ENCODE measurements at regions not wholly inside any gene's neighbourhood (a gene's known extent, or its start where the extent isn't known, plus 50 kb on each side); places are given as distances from the start of the nearest gene placed in this dataset.

DNA sequence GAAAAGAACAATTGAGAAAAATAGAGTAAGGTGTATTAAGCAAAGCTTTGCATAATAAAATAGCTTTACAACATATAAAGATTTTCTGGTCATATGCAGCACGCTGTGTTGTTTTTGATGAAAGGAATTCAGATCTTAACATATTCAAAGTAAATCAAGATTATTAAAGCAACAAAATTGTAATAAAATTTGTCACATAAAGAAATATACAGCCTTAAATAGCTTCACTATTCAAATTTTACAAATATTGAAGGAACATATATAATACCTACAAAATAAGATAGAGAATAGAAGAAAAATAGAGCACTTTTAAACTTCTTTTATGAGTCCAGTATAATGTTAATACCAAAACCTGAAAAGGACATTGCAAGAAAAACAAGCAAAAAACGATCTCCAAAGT is 749.1 kb upstream of the POT1 start:
- DNase-seq (ENCODE audit: insufficient read length, low spot score) (no peak), FAIRE-seq (no peak)

- DNase-seq (ENCODE audit: insufficient read length, low spot score) = no peak
- no peak for FAIRE-seq
Observed at GRCh38 chr7:125675640-125676039, 746.0 kb upstream of the POT1 start.

- no peak for DNase-seq (ENCODE audit: insufficient read length, low spot score)
- no peak for FAIRE-seq
Observed at GRCh38 chr7:125675169-125675568, 745.5 kb upstream of the POT1 start.

- FAIRE-seq (no peak), DNase-seq (ENCODE audit: insufficient read length, low spot score) (no peak)
Observed at GRCh38 chr7:125670926-125671572, 741.4 kb upstream of the POT1 start.

DNA sequence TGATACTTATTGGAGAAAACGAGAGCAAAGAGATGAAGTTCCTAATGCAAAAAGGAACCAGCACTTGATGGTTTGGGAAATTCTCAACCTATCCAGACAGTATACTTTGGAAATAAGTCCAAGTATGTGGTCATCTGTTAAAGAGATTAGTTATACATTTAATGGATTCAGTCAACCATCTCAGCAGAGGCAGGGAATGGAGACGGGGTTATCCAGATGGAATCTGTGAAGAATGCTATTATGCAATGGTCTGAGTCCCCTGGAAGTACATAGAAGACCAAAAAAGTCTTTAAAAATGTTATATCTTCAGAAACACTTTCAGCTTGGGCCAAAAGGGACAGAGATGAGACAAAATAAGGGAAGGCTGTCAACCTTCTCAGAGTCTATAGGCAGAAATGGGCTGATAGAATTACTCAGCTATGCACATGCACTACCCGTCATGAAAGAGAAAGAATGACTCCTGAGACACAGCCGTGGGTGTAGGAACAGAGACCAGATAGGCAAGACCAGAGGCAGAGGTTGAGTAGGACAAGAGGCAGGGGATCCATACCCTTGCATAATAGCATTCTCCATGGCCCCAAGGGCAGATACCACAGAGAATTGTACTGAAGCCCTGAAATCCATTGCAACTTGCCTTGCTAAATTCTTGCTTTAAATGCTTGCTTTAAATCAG is 738.8 kb upstream of the POT1 start:
- FAIRE-seq (no peak), DNase-seq (ENCODE audit: insufficient read length, low spot score) (no peak)

DNA sequence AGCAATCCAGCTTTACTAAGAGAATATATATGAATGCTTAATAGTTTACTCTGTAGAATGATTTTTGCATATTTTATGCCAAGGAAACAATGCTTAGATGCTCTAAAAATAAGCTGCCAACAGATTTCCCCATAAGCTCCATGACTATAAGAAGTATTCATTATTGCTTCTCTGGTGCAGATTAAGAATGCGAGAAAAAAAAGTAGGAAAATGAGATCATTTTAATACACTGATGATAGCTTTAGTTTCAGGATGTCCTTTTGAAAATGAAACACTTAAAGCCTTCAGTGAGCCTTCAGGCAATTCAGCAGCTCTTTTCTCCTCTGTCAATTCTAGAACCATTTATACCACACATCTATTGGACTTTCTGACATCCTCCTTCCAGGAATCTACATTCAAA is 735.0 kb upstream of the POT1 start:
- FAIRE-seq (no peak), DNase-seq (ENCODE audit: insufficient read length, low spot score) (no peak)

DNA sequence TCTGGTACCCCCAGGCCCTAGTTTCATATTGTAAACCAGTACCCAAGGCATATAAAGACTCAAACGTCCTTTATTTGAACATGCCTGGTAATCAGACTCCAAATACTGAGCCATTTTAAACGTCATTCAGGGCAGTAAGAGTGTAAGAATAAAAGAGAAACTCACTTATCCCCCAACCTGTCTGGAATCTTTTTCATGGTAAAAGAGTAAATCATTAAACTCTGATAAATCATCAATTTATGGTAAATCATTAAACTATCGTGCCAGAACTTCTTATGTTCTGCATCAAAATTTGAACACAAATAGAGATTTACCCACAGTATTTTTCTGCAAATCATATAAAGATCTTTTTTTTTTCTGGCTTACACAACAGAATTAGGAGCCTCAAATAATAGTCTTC is 734.3 kb upstream of the POT1 start:
- FAIRE-seq = no peak
- DNase-seq (ENCODE audit: insufficient read length, low spot score) = no peak

DNA sequence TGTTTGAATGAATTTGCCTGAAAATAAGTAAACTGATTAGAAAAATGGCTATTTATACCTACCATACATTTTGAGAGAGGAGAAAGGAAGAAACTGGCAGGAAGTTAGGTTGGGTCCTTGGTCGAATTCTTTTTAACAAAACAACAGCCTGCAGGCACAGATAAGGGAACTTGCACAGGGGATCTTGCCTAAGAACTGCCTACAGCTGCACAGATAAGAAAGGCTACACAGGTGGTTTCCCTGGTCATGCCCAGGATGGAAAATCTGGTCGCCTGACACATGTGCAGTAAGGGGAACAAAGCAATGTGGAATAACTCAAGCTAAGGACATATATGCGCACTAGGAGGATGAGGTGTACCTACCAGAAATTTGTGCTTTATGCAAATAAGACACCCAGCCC is 732.1 kb upstream of the POT1 start:
- DNase-seq (ENCODE audit: insufficient read length, low spot score) = no peak
- FAIRE-seq = no peak

DNA sequence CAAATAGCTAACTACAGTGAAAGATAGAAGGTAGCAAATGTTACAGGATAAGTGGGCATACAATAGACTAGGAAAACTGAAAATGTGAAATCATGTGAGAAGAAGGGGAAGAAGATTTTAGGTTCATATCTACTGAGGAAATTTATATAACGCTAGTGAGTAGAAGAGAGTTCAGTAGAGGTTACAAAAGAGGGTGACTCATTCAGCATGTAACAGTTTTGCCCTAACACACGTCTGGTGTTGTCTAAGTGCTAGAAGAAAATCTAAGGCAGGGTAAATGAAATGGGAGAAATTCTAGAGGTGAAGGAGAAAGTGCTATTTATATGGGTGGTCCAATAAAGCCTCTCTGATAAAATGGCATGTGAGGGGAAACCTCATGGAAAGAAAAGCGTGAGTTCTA is 731.4 kb upstream of the POT1 start:
- FAIRE-seq (no peak), DNase-seq (ENCODE audit: insufficient read length, low spot score) (no peak)

- DNase-seq (ENCODE audit: insufficient read length, low spot score) = no peak
- no peak for FAIRE-seq
Observed at GRCh38 chr7:125654076-125654475, 724.5 kb upstream of the POT1 start.

GRCh38 chr7:125651823-125652528 is 722.4 kb upstream of the POT1 start:
- no peak for FAIRE-seq
- no peak for DNase-seq (ENCODE audit: insufficient read length, low spot score)

DNA sequence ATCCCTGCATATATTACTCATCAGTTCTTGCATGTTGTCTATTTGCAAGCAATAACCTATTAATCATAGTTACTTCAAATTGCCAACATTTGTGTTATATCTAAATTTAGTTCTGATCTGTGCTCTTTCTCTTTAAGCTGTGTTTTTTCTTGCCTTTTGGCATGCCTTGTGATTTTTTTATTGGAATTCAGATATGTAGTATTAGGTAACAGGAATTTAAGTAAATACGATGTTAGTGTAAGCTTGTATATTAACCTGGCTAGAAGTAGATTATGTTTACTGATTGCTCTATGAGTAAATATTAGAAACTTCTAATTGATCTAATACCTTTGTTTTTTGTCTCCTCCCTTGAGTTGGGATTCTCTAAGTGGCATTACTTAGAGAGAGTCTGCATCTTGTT is 718.9 kb upstream of the POT1 start:
- FAIRE-seq (no peak), DNase-seq (ENCODE audit: insufficient read length, low spot score) (no peak)

GRCh38 chr7:125645770-125646169 is 716.1 kb upstream of the POT1 start:
- FAIRE-seq = no peak

GRCh38 chr7:125644109-125644508 is 714.5 kb upstream of the POT1 start:
- DNase-seq (ENCODE audit: insufficient read length, low spot score) = no peak
- no peak for FAIRE-seq

More at GRCh38 chr7:125645770-125646169, 716.1 kb upstream of the POT1 start:
- DNase-seq (ENCODE audit: insufficient read length, low spot score) = no peak

- DNase-seq (ENCODE audit: insufficient read length, low spot score) (no peak), FAIRE-seq (no peak)
Observed at GRCh38 chr7:125643302-125643701, 713.7 kb upstream of the POT1 start.

GRCh38 chr7:125641884-125642283 is 712.3 kb upstream of the POT1 start:
- DNase-seq (ENCODE audit: insufficient read length, low spot score) (no peak), FAIRE-seq (no peak)

DNA sequence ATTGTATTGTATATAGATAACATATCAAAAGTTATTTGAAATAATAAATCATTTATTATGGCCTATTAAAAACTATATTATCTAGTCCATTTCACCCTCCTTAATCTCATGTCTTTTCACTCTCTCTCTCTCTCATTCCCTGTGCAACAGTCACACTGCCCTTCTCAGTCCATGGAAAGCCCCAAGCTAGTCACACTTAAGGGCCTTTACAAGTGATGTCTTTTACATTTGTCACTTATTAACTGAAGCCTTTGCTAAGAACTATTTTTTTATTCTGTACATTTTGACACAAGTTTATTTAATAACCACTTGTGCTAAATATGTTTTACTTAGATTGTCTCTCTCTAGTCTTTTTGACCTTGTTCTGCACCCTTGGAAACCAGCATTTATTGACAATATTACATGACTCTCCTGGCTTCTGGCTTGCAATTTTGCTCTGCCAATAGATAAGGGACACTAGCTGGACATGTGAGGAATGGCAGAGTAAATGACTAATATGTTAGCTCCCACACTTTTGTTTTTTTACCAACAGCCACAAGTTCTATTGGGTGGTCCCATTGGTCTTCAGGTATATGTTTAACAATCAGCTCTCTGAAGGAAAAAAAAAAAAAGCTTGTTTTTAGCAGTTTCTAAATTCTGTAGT is 706.8 kb upstream of the POT1 start:
- FAIRE-seq (no peak), DNase-seq (ENCODE audit: insufficient read length, low spot score) (no peak)

- FAIRE-seq (no peak), DNase-seq (ENCODE audit: insufficient read length, low spot score) (no peak)
Observed at GRCh38 chr7:125618516-125618915, 688.9 kb upstream of the POT1 start.

DNA sequence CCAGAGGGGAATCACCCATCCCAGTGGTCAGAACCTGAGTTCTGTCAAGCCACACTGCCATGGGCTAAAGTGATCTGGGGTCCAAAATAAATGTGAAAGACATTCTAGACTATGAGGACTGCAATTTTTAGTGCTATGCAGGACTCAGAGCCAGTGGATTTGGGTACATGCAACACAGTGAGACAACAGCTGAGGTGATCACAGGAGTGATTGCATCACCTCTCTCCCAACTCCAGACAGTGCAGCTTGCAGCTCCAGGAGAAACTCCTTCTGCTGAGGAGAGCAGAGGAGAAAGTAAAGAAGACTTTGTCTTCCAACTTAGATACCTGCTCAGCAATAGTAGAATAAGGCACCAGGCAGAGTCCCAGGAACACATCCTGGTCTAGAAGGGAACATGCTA is 682.0 kb upstream of the POT1 start:
- FAIRE-seq (no peak), DNase-seq (ENCODE audit: insufficient read length, low spot score) (no peak)

DNA sequence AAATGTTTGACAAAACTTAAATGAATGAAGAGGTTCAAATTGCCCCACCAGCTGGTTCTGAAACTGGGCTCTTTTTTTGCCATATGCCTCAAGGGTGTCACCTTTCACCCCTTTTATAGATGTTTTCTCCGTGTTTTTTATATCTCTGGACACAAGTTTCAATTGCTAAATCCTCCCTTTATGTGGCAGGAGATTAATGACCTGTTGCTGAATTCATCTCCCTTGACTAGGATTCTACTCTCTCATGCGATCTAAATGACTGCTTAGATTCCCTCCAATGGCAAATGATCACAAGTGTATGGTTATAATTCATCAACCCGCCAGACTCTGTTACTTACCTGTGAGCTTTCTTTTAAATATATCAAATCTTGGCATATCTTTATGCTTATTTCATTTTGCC is 677.0 kb upstream of the POT1 start:
- FAIRE-seq = no peak

DNA sequence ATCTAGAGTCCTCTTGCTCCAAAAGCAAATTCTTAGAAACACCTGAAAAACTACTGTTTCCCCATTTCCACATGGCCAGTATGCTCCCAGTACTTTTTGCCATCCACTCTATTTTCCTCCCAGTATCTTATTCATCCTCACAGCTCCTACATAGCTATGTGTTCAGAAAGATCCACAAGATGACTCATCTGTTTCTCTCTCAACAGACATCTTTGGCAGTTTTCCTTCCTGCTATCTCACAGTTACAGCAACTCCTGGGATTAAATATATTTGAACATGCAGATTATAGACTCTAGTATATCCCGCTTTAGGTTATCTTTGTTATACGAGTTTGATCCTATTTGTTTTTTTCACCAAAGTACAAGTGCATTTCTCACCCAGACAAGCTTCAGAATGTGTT is 675.6 kb upstream of the POT1 start:
- DNase-seq (ENCODE audit: insufficient read length, low spot score) (no peak), FAIRE-seq (no peak)

More for the DNA sequence above, 677.0 kb upstream of the POT1 start:
- no peak for DNase-seq (ENCODE audit: insufficient read length, low spot score)

GRCh38 chr7:125602441-125602840 is 672.8 kb upstream of the POT1 start:
- no peak for FAIRE-seq

More at GRCh38 chr7:125602441-125602840, 672.8 kb upstream of the POT1 start:
- DNase-seq (ENCODE audit: insufficient read length, low spot score) = no peak

All from GM19239 (cell line).